ENCODE measurements at regions not wholly inside any gene's neighbourhood (a gene's known extent, or its start where the extent isn't known, plus 50 kb on each side); places are given as distances from the start of the nearest gene placed in this dataset.

GRCh38 chr5:42989190-42989589 is 50.9 kb downstream of the ANXA2R start:
- POLR2A ChIA-PET (ENCODE audit: unreplicated experiment): interaction anchor here (0.6 to 0.7 kb wide), 3 partner anchors 19 to 62 kb away, joined by 6 to 9 read pairs (median 8); no protein-coding TSS in a partner anchor
- intact Hi-C loops (cut with micrococcal nuclease; ENCODE audit: unreplicated experiment): no loop called here
- H3K4me2 ChIP-seq: peak overlapping the region; percentile 11; the same call in 1 of the 2 replicates

DNA sequence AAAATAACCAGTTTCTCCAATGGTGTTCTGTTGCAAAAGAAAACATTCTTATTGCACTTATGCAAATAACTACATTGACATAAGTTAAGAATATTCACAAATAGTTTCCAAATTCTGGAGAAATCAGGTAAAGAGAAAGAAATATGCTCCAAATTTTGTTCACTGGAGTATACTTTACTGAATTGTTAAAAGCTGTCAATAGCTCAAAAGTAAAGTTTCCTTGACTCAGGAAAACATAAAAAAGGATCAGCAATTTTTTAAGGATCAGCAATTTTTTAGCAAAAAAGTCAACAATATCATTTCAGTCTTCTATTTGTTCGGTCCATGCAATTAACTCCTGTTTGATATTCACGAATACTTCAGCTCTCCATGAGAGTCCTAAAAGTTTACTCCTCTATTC is 51.6 kb downstream of the ANXA2R start:
- Histone ChIP-seq H3K4me2 (0 out of 2 replicates have a peak overlapping the region, but pooled peaks have one; percentile 11), H3K4me3 (no peak overlapping the region), H3K36me3 (ENCODE audit: low read depth) (no peaks in the 10 kb centered on the region), H3K27ac (no peak overlapping the region), H3F3A (ENCODE audit: insufficient read depth, low read depth) (peaks cover 39% of the 10 kb centered on the region), H3K4me1 (replicated peaks; ENCODE audit: insufficient read depth) (peaks cover 39% of the 10 kb centered on the region), H3K79me2 (ENCODE audit: low read depth) (no peaks in the 10 kb centered on the region), H2AFZ (no peak overlapping the region), H3K9me3 (ENCODE audit: insufficient read depth, low read depth) (peaks cover 7% of the 10 kb centered on the region), H3K9me2 (ENCODE audit: insufficient read depth) (no peaks in the 10 kb centered on the region; the same call in 1 of the 2 replicates), H4K20me1 (ENCODE audit: insufficient read depth) (no peaks in the 10 kb centered on the region), H3K27me3 (ENCODE audit: insufficient read depth, low read depth) (no peaks in the 10 kb centered on the region)
- ChIA-PET CTCF (interaction anchor here (0.5 kb wide), 2 partner anchors 10 to 50 kb away, joined by 14 read pairs; no protein-coding TSS in a partner anchor), POLR2A (ENCODE audit: unreplicated experiment) (interaction anchor here (0.6 to 0.7 kb wide), 4 partner anchors 19 to 70 kb away, joined by 4 to 8 read pairs (median 6); no protein-coding TSS in a partner anchor)
- intact Hi-C loops (cut with micrococcal nuclease; ENCODE audit: unreplicated experiment): no loop called here
- TF ChIP-seq CTCF (conservative IDR thresholded peaks at IDR 0.05): no peak
- TF ChIP-seq EZH2 (IDR thresholded peaks at IDR 0.05; ENCODE audit: low read depth): no peak
- DNase-seq: no peak
- no TSS peak for BruUV-seq (replicated peaks)

More at GRCh38 chr5:42989190-42989589, 50.9 kb downstream of the ANXA2R start:
- BruUV-seq (replicated peaks): no TSS peak
- TF ChIP-seq CTCF (conservative IDR thresholded peaks at IDR 0.05): no peak
- H4K20me1 ChIP-seq (ENCODE audit: insufficient read depth): no peaks in the 10 kb centered on the region
- H3K36me3 ChIP-seq (ENCODE audit: low read depth): 0 out of 2 replicates have a peak, but pooled peaks cover 5% of the 10 kb centered on the region
- no peaks in the 10 kb centered on the region for H3K27me3 ChIP-seq (ENCODE audit: insufficient read depth, low read depth)
- no peak overlapping the region for H3K4me3 ChIP-seq
- peaks cover 32% of the 10 kb centered on the region for H3K4me1 ChIP-seq (replicated peaks; ENCODE audit: insufficient read depth)
- H3K79me2 ChIP-seq (ENCODE audit: low read depth): no peaks in the 10 kb centered on the region
- DNase-seq: no peak
- H3K9me3 ChIP-seq (ENCODE audit: insufficient read depth, low read depth): peaks cover 13% of the 10 kb centered on the region
- peaks cover 43% of the 10 kb centered on the region for H3F3A ChIP-seq (ENCODE audit: insufficient read depth, low read depth)
- H3K9me2 ChIP-seq (ENCODE audit: insufficient read depth): no peaks in the 10 kb centered on the region; the same call in 1 of the 2 replicates
- no peak overlapping the region for H2AFZ ChIP-seq
- CTCF ChIA-PET: no interaction called here
- no peak overlapping the region for H3K27ac ChIP-seq

DNA sequence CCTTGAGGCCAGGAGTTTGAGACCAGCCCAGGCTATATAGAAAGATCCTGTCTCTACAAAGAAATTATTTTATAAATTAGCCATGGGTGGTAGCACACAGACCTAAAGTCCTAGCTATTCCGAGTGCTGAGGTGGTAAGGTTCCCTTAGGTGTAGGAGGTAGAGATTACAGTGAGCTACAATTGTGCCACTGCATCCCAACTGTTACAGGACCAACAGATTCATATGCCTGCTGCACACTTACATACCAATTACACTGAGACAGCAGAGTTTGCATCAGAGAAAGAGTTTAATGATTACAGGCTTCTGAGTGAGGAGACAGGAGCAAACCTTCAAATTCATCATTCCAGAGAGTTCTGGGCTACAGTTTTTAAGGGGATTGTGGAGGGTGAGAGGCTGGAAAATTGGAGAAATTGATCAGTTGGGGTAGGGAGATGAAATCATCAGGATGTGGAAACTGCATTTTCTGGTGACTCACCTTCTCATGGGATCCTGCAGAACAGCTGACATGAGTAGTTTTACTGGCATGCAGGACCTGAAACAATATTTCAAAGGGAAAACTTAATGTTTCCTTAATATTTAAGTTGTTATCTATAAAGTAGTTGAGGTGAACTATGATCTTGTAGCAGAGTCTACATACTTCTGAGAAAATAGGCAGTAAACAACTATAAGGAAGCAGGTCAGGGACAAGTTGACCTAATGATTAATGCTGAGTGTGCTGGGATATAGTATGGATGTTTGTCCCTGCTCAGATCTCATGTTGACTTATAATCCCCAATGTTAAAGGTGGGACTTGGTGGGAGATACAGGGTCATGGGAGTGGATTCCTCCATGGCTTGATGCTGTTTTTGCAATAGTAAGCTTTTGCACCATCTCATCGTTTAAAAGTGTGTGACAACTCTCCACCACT is 54.7 kb downstream of the ANXA2R start:
- H3K4me3 ChIP-seq: peak overlapping the region; percentile 0; the same call in 1 of the 2 replicates
- no TSS peak for BruUV-seq (replicated peaks)

More for the DNA sequence above, 54.7 kb downstream of the ANXA2R start:
- Histone ChIP-seq H3K27ac (peak overlapping the region; percentile 85), H3K4me2 (peak overlapping the region; percentile 37), H3F3A (ENCODE audit: insufficient read depth, low read depth) (peaks cover 40% of the 10 kb centered on the region), H4K20me1 (ENCODE audit: insufficient read depth) (no peaks in the 10 kb centered on the region), H2AFZ (no peak overlapping the region), H3K79me2 (ENCODE audit: low read depth) (no peaks in the 10 kb centered on the region), H3K9me3 (ENCODE audit: insufficient read depth, low read depth) (peaks cover 6% of the 10 kb centered on the region), H3K9me2 (ENCODE audit: insufficient read depth) (no peaks in the 10 kb centered on the region; the same call in 1 of the 2 replicates), H3K36me3 (ENCODE audit: low read depth) (no peaks in the 10 kb centered on the region), H3K27me3 (ENCODE audit: insufficient read depth, low read depth) (no peaks in the 10 kb centered on the region), H3K4me1 (replicated peaks; ENCODE audit: insufficient read depth) (peaks cover 55% of the 10 kb centered on the region)
- no peak for TF ChIP-seq CTCF (conservative IDR thresholded peaks at IDR 0.05)
- no peak for TF ChIP-seq EZH2 (IDR thresholded peaks at IDR 0.05; ENCODE audit: low read depth)
- DNase-seq: peak in 1 of 2 experiments; percentile 93
- intact Hi-C loops (cut with micrococcal nuclease; ENCODE audit: unreplicated experiment): no loop called here
- CTCF ChIA-PET: no interaction called here
- POLR2A ChIA-PET (ENCODE audit: unreplicated experiment): interaction anchor here (0.7 kb wide), 1 partner anchor 83 kb away, joined by 4 read pairs; no protein-coding TSS in a partner anchor
